K562 (cell line): ENCODE measurements at regions not wholly inside any gene's neighbourhood (a gene's known extent, or its start where the extent isn't known, plus 50 kb on each side); places are given as distances from the start of the nearest gene placed in this dataset.

ENCODE experiments used
- EZH2 ChIP-seq: IDR thresholded peaks from 2 replicates; pipeline ENCODE4 v1.6.1; 2012; ENCODE audit warnings: low read depth, mild to moderate bottlenecking, inconsistent platforms, low read length, borderline replicate concordance
- MYC ChIP-seq, 2 experiments: fragments of 250-450 bp in 1 of 2; sonication (Bioruptor Pico) in 1 of 2; IDR thresholded peaks; 2 replicates each; pipeline versions ENCODE4 v1.5.1 to v1.6.1; 2012 to 2021; ENCODE audit warnings: low read depth in 2 of 2, borderline replicate concordance in 1 of 2, improper control_type of control experiment in 1 of 2, low read length in 1 of 2, mild to moderate bottlenecking in 1 of 2, moderate library complexity in 1 of 2
- SPI1 ChIP-seq: IDR thresholded peaks from 2 replicates; pipeline ENCODE4 v1.6.1; 2011; ENCODE audit warnings: low read depth, low read length, control low read depth, borderline replicate concordance

DNA sequence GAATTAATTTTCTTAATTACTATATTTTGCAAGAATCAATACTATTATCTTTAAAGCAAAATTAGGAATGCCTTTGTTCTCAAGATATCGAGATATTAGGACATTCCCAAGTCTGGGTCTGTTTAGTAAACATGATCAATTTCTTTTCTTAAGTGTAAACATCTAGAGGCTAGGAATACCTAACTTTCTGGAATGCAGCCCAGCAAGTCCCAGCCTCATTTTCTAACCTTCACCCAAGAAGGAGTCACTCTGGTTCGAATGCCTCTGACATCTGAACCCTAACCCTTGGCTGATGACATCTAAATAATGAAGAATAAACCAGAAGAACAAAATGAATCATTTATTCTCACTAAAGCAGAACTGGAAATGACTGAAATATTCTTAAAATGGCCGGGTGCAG is 297.5 kb upstream of the IRX3 start:
- TF ChIP-seq EZH2: no peak
- no peak for TF ChIP-seq MYC (IDR thresholded peaks at IDR 0.05; ENCODE audit: low read depth, low read length)
- TF ChIP-seq MYC (CRISPR knock-in tag; IDR thresholded peaks at IDR 0.05; ENCODE audit: borderline replicate concordance, low read depth): no peak
- no peak for TF ChIP-seq SPI1
